HL-60 (cell line): ENCODE measurements at regions not wholly inside any gene's neighbourhood (a gene's known extent, or its start where the extent isn't known, plus 50 kb on each side); places are given as distances from the start of the nearest gene placed in this dataset.

Experiments used
- DNase-seq, 2 experiments: peaks; one replicate each; pipeline ENCODE4 v3.0.0-alpha.2; 2010 to 2020; ENCODE audit warnings: low read depth in 1 of 2, low spot score in 1 of 2
- H3K27ac ChIP-seq: fragments of 250-450 bp; sonication (Bioruptor Pico); replicated peaks from 2 replicates; pipeline ENCODE4 v1.5.1; 2020; ENCODE audit warnings: mild to moderate bottlenecking, moderate library complexity
- H3K27me3 ChIP-seq: fragments of 250-450 bp; sonication (Bioruptor Pico); 2 replicates; pipeline ENCODE4 v1.5.1; 2021; ENCODE audit warnings: mild to moderate bottlenecking, moderate library complexity; ENCODE audit not compliant: insufficient read depth, poor library complexity, severe bottlenecking
- H3K4me3 ChIP-seq: replicated peaks from 2 replicates; pipeline ENCODE4 v1.5.1; 2011; ENCODE audit warnings: mild to moderate bottlenecking, control low read depth, low read length; ENCODE audit not compliant: insufficient read depth
- GABPA ChIP-seq: IDR thresholded peaks from 2 replicates; pipeline ENCODE4 v1.6.1; 2012; ENCODE audit warnings: low read depth
- POLR2AphosphoS5 ChIP-seq: IDR thresholded peaks from 2 replicates; pipeline ENCODE4 v1.6.1; 2012; ENCODE audit warnings: low read depth
- REST ChIP-seq: IDR thresholded peaks from 2 replicates; pipeline ENCODE4 v1.6.1; 2012; ENCODE audit warnings: low read depth; ENCODE audit not compliant: insufficient replicate concordance
- SPI1 ChIP-seq: IDR thresholded peaks from 2 replicates; pipeline ENCODE4 v1.6.1; 2012; ENCODE audit warnings: low read depth, mild to moderate bottlenecking, borderline replicate concordance
- TF ChIP-seq, protein P1 (sequence below): IDR thresholded peaks from one replicate; pipeline ENCODE4 v1.5.1; 2011; ENCODE audit warnings: low read length, control low read depth, inconsistent platforms; ENCODE audit not compliant: insufficient read depth

DNA sequence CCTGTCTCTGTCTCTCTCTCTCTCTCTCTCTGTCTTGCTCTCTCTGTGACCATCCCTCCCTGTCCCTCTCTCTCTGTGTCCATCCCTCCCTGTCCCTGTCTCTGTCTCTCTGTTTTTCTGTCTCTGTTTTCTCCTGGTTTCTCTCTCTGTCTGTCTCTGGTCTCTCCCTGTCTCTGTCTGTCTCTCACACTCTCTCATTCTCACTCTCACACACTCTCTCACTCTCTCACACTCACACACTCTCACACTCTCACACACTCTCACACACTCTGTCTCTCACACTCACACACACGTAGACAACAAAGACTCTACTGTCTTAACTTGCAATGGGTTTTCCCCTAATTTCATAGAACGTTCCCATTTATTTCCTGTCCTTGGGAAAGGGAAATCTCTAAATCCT lies 299.5 kb downstream of the FOXL1 start:
- Histone ChIP-seq H3K27me3 (no peaks in the 10 kb centered on the region), H3K27ac (no peak overlapping the region), H3K4me3 (no peak overlapping the region)
- TF ChIP-seq REST (no peak), POLR2AphosphoS5 (no peak), GABPA (no peak), SPI1 (no peak)
- TF ChIP-seq, protein P1, sequence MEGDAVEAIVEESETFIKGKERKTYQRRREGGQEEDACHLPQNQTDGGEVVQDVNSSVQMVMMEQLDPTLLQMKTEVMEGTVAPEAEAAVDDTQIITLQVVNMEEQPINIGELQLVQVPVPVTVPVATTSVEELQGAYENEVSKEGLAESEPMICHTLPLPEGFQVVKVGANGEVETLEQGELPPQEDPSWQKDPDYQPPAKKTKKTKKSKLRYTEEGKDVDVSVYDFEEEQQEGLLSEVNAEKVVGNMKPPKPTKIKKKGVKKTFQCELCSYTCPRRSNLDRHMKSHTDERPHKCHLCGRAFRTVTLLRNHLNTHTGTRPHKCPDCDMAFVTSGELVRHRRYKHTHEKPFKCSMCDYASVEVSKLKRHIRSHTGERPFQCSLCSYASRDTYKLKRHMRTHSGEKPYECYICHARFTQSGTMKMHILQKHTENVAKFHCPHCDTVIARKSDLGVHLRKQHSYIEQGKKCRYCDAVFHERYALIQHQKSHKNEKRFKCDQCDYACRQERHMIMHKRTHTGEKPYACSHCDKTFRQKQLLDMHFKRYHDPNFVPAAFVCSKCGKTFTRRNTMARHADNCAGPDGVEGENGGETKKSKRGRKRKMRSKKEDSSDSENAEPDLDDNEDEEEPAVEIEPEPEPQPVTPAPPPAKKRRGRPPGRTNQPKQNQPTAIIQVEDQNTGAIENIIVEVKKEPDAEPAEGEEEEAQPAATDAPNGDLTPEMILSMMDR: no peak
- DNase-seq: no peak

- H3K27me3 ChIP-seq: no peaks in the 10 kb centered on the region
- no peak overlapping the region for H3K27ac ChIP-seq
- H3K4me3 ChIP-seq: no peak overlapping the region
- no peak for DNase-seq
- TF ChIP-seq POLR2AphosphoS5 (no peak), REST (no peak), SPI1 (no peak), GABPA (no peak)
- TF ChIP-seq, protein P1: no peak
These were observed 300.1 kb downstream of the FOXL1 start for GRCh38 chr16:86878236-86879080.

- H3K4me3 ChIP-seq: no peak overlapping the region
- H3K27ac ChIP-seq: no peak overlapping the region
- H3K27me3 ChIP-seq: no peaks in the 10 kb centered on the region
- TF ChIP-seq POLR2AphosphoS5 (no peak), REST (no peak), SPI1 (no peak), GABPA (no peak)
- TF ChIP-seq, protein P1: no peak
- DNase-seq: no peak
These were observed 300.9 kb downstream of the FOXL1 start for GRCh38 chr16:86879268-86879667.
